ENCODE measurements at regions not wholly inside any gene's neighbourhood (a gene's known extent, or its start where the extent isn't known, plus 50 kb on each side); places are given as distances from the start of the nearest gene placed in this dataset.
"Not testable (repeated sequence)": the region's sequence is repeated elsewhere in the genome, so short reads cannot be mapped to it uniquely, and the experiment has no call there.

GRCh38 chr1:208349694-208350330 is 105.6 kb upstream of the PLXNA2 start:
- Histone ChIP-seq H3K36me3 (ENCODE audit: control insufficient read depth, insufficient read depth, low read length) (no peaks in the 10 kb centered on the region), H3K4me3 (ENCODE audit: low read length) (no peak overlapping the region), H3K9ac (ENCODE audit: extremely low read depth, low read length, poor library complexity, severe bottlenecking) (no peak overlapping the region), H3K27me3 (ENCODE audit: control insufficient read depth, insufficient read depth, low read length, poor library complexity, severe bottlenecking) (no peaks in the 10 kb centered on the region), H3K9me3 (ENCODE audit: control insufficient read depth, low read length) (peaks cover 4% of the 10 kb centered on the region), H3K27ac (ENCODE audit: low read depth, low read length) (peak overlapping the region; percentile 73), H3K4me1 (ENCODE audit: control insufficient read depth, insufficient read depth, low read length) (peaks cover 4% of the 10 kb centered on the region)
- WGBS, 2 experiments (ENCODE audit: insufficient coverage in 1 of 2, insufficient read length in 1 of 2): 69 to 71% methylated on average over 12 to 13 of the region's 13 CpGs
- TF ChIP-seq CTCF (conservative IDR thresholded peaks at IDR 0.05): no peak
- Mint-ChIP-seq H3K4me1 (peaks cover 22% of the 10 kb centered on the region), H3K27me3 (ENCODE audit: insufficient read depth) (peaks cover 9% of the 10 kb centered on the region), H3K36me3 (ENCODE audit: low read depth) (no peaks in the 10 kb centered on the region), H3K27ac (peak overlapping the region; percentile 16), H3K4me3 (no peak overlapping the region), H3K9me3 (no peaks in the 10 kb centered on the region)
- DNase-seq: peak; percentile 91

GRCh38 chr1:208350815-208351214 is 106.6 kb upstream of the PLXNA2 start:
- no peak for DNase-seq
- no peak for TF ChIP-seq CTCF (conservative IDR thresholded peaks at IDR 0.05)
- Histone ChIP-seq H3K9ac (ENCODE audit: extremely low read depth, low read length, poor library complexity, severe bottlenecking) (no peak overlapping the region), H3K4me1 (ENCODE audit: control insufficient read depth, insufficient read depth, low read length) (peaks cover 13% of the 10 kb centered on the region), H3K4me3 (ENCODE audit: low read length) (no peak overlapping the region), H3K27me3 (ENCODE audit: control insufficient read depth, insufficient read depth, low read length, poor library complexity, severe bottlenecking) (no peaks in the 10 kb centered on the region), H3K27ac (ENCODE audit: low read depth, low read length) (no peak overlapping the region), H3K9me3 (ENCODE audit: control insufficient read depth, low read length) (peaks cover 4% of the 10 kb centered on the region), H3K36me3 (ENCODE audit: control insufficient read depth, insufficient read depth, low read length) (no peaks in the 10 kb centered on the region)
- Mint-ChIP-seq H3K27me3 (ENCODE audit: insufficient read depth) (peaks cover 5% of the 10 kb centered on the region), H3K27ac (no peak overlapping the region), H3K4me1 (peaks cover 32% of the 10 kb centered on the region), H3K4me3 (no peak overlapping the region), H3K9me3 (no peaks in the 10 kb centered on the region), H3K36me3 (ENCODE audit: low read depth) (no peaks in the 10 kb centered on the region)
- no CpG with 5 or more reads among the region's 1 CpG for WGBS, 2 experiments (ENCODE audit: insufficient coverage in 1 of 2, insufficient read length in 1 of 2)

GRCh38 chr1:208351838-208352237 is 107.7 kb upstream of the PLXNA2 start:
- 82 to 91% methylated on average over 7 to 8 of the region's 8 CpGs for WGBS, 2 experiments (ENCODE audit: insufficient coverage in 1 of 2, insufficient read length in 1 of 2)
- no peak for TF ChIP-seq CTCF (conservative IDR thresholded peaks at IDR 0.05)
- no peaks in the 10 kb centered on the region for H3K9me3 Mint-ChIP-seq
- H3K27me3 ChIP-seq (ENCODE audit: control insufficient read depth, insufficient read depth, low read length, poor library complexity, severe bottlenecking): no peaks in the 10 kb centered on the region
- no peak overlapping the region for H3K9ac ChIP-seq (ENCODE audit: extremely low read depth, low read length, poor library complexity, severe bottlenecking)
- peaks cover 4% of the 10 kb centered on the region for H3K9me3 ChIP-seq (ENCODE audit: control insufficient read depth, low read length)
- DNase-seq: no peak
- H3K4me3 ChIP-seq (ENCODE audit: low read length): no peak overlapping the region
- H3K4me1 ChIP-seq (ENCODE audit: control insufficient read depth, insufficient read depth, low read length): peaks cover 20% of the 10 kb centered on the region
- peaks cover 5% of the 10 kb centered on the region for H3K27me3 Mint-ChIP-seq (ENCODE audit: insufficient read depth)
- H3K36me3 Mint-ChIP-seq (ENCODE audit: low read depth): no peaks in the 10 kb centered on the region
- H3K27ac Mint-ChIP-seq: no peak overlapping the region
- no peaks in the 10 kb centered on the region for H3K36me3 ChIP-seq (ENCODE audit: control insufficient read depth, insufficient read depth, low read length)
- peaks cover 42% of the 10 kb centered on the region for H3K4me1 Mint-ChIP-seq
- H3K4me3 Mint-ChIP-seq: no peak overlapping the region
- H3K27ac ChIP-seq (ENCODE audit: low read depth, low read length): no peak overlapping the region

GRCh38 chr1:208353797-208354196 is 109.6 kb upstream of the PLXNA2 start:
- H3K9me3 Mint-ChIP-seq; H3K27ac Mint-ChIP-seq; H3K4me3 ChIP-seq (ENCODE audit: low read length); H3K36me3 ChIP-seq (ENCODE audit: control insufficient read depth, insufficient read depth, low read length); H3K27ac ChIP-seq (ENCODE audit: low read depth, low read length); DNase-seq; H3K27me3 ChIP-seq (ENCODE audit: control insufficient read depth, insufficient read depth, low read length, poor library complexity, severe bottlenecking); H3K36me3 Mint-ChIP-seq (ENCODE audit: low read depth); H3K9ac ChIP-seq (ENCODE audit: extremely low read depth, low read length, poor library complexity, severe bottlenecking); H3K27me3 Mint-ChIP-seq (ENCODE audit: insufficient read depth); H3K4me3 Mint-ChIP-seq; H3K9me3 ChIP-seq (ENCODE audit: control insufficient read depth, low read length): not testable (repeated sequence)
- H3K4me1 Mint-ChIP-seq: peaks cover 59% of the 10 kb centered on the region
- 88 to 93% methylated on average over 4 to 5 of the region's 5 CpGs for WGBS, 2 experiments (ENCODE audit: insufficient coverage in 1 of 2, insufficient read length in 1 of 2)
- peaks cover 28% of the 10 kb centered on the region for H3K4me1 ChIP-seq (ENCODE audit: control insufficient read depth, insufficient read depth, low read length)

Data from endodermal cell (in vitro differentiated cells).